Fibroblast of skin of right biceps (primary cell): ENCODE measurements at regions not wholly inside any gene's neighbourhood (a gene's known extent, or its start where the extent isn't known, plus 50 kb on each side); places are given as distances from the start of the nearest gene placed in this dataset.
A peak's percentile ranks its signal among the peaks of the same experiment; 100 is the strongest.

Experiments
- DNase-seq: peaks from one replicate; pipeline ENCODE4 v3.0.0-alpha.2; 2013

DNA sequence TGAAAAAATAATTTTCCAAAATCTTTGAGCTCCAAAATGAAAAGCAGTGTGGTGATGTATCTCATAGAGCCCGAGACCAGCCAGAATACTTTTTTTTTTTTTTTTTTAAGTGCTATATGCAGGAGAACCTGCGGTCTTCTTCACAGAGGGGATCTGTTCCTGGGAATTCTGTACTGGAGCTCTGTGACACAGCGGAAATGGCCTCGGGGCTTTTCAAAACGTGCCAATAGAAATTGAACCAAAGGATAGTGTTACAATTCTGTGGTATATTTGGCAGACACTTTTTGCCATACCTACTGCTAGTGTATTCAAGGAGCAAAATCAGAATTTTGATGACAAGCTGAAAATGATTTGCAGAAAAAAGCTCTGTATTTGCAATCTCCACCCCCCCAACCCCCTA lies 1429.3 kb upstream of the LRRTM3 start:
- no peak for DNase-seq

DNA sequence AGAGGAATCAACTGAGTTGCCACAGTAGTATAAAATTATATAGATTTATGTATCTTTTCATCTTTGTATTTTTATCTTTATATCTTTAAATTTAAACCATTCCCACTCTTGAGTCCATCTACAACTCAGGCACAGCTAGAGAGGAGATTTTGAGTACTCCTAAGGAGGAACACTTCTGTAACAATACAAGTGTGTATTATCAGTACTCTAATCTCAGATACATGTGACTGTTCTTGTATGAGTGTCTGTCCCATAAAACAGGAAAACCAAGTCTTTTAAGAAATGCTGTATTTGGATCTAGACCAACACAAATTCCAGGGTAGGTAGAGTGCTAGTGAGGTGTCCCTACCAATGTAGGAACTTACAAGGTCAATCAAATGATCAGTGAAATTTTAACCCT lies 1428.0 kb upstream of the LRRTM3 start:
- no peak for DNase-seq

DNA sequence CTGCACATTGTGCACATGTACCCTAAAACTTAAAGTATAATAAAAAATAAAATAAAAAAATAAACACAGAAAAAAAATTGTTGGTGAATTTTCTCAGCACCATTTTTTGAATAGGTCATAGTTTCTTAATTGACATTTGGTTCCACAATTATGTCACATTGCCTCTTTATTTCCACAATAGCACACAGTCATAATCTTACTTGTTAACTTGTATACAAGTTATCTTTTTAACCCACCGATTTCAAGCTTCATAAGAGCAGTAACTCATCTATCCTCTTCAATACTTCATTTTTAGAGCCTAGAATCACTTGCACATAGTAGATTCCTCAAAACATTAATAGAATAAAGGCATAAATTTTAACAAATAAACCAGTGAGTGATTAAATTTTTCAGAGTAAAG lies 1425.1 kb upstream of the LRRTM3 start:
- no peak for DNase-seq

DNA sequence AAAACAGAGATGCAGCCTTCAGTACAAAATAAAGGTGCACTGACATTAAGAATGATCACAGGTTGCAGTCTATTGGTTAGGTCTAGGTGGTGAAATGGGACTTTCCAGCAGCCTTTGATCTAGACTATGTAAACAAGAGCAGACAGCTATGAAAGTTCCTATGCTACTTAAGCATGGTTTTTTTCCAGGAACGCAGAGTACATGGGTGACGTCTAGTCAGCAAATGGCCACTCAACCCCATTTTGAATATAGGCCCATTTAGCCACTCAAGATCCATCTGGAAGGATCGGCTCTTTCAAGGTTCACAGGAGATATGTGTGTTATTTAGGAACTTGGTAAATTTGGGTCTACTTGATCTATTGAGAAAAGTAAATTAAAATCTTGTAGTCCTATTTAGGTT lies 1424.6 kb upstream of the LRRTM3 start:
- DNase-seq: no peak

- peak; percentile 8 for DNase-seq
These were observed 1407.5 kb upstream of the LRRTM3 start for GRCh38 chr10:65518379-65518778.

DNA sequence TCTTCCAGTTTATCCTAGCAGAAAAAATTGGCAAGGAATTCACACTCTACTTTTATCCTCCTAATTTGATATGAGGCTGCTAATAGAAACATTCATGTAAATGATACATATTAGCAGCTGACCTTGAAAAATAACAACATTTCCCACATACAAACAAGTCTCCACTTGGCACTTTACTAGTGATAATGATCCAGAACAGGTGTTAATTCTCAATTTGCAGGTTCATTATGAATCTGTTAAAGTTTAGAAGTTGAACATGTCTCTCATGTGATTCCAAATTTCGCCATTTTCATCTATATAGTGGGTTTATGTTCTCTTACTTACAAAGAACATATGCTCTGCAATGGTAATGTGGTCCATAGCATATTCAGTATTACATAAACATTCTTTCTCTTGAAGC lies 1396.8 kb upstream of the LRRTM3 start:
- DNase-seq: no peak

- DNase-seq: no peak
These were observed 1394.3 kb upstream of the LRRTM3 start for GRCh38 chr10:65531545-65531944.

- no peak for DNase-seq
These were observed 1391.1 kb upstream of the LRRTM3 start for GRCh38 chr10:65534771-65535170.

- DNase-seq: no peak
These were observed 1381.1 kb upstream of the LRRTM3 start for GRCh38 chr10:65544756-65545155.

GRCh38 chr10:65548001-65548400 lies 1377.8 kb upstream of the LRRTM3 start:
- DNase-seq: peak; percentile 5

DNA sequence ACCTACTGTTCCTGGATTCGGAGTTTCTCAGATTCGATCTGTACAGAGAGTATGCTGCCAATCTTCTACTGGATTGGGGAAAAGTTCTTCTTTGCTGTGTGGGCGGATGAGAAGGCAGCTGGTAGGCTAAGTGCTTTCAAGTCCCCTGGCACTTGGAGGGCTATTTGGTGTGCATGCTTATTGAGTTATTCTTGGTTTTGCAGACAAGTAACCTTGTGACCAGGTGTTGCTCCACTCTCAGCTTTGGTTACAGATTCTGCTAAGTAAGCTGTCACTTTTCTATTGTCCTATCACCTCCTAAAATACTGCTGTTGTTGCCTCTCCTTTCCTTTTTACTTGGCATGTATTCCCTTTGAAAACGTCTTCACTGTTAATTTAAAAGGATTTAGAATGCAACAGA lies 1375.1 kb upstream of the LRRTM3 start:
- DNase-seq: no peak

GRCh38 chr10:65555192-65555591 lies 1370.6 kb upstream of the LRRTM3 start:
- DNase-seq: no peak

DNA sequence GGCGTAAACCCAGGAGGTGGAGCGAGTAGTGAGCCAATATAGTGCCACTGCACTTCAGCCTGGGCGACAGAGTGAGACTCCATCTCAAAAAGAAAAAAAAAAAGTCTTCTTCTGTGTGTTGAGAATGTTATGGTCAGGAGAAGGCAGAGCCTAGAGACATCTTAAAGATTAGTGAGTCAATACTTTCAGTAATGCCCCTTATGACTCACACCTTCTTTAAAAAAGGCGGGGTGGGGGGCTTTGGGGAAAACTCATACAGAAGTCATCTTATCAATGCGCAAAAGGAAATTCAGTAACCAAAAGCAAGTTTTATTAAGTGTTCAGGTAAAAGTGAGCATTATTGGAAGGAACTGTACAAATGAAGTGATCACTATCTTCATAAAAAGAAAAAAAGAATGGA lies 1369.8 kb upstream of the LRRTM3 start:
- DNase-seq: no peak

GRCh38 chr10:65559369-65559768 lies 1366.5 kb upstream of the LRRTM3 start:
- no peak for DNase-seq

- no peak for DNase-seq
These were observed 1360.6 kb upstream of the LRRTM3 start for GRCh38 chr10:65565246-65565645.

DNA sequence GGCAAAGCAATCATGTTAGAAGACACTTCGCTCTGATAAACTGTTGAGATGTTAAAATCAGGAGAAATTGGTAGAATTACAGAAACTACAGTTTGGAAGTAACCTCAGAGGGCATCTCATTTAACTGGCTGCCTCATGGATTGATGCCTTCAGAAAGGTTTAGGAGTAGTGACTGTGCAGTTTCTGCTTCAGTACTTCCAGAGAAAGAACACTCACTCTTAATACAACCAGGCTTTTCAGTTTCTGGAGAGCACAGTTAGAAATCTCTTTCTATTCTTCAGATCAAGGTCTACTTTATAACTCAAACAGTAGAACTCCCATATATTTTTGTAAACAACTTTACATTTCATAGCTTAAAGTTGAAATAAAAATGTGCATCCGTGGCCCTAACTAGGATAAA lies 1358.9 kb upstream of the LRRTM3 start:
- DNase-seq: no peak

DNA sequence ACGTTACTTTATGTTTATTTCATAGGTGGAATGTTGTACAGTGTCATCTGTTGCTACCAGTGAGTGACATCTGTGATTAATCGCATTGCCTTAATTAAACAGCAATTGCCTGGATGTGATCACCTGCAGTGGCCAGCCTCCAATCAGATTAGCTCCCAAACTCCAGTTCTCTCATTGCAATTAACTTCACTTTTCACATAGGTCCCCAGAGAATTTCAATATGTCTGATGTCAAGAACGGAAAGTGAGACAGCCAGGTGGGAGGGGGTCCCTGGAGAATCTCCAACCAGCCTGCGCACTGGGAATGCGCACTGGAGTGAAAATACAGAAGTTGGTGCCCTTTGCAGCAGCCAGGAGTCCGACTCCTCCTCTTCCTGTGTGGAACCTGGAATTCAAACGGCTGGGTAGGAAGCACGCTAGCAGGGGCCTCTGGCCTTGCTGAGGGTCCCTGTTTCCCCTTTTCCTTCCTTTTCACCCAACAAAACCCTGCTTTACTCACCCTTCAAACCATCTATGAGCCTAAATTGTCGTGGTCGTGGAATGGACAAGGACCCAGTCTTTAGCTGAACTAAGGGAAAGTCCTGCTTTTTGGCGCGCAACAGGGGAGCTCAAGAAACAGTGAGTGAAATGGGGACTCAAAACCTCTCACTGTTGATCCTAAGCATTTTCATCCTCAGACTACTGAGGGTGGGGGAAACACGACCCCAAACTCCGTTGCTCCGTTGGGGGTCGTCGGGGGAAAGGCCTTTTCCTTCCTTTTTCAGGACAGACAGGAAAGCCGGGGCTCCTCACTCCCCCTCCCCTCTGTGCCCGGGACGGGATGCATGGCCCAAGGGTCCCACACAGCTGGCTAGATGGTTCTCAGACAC lies 1355.5 kb upstream of the LRRTM3 start:
- peak; percentile 68 for DNase-seq

DNA sequence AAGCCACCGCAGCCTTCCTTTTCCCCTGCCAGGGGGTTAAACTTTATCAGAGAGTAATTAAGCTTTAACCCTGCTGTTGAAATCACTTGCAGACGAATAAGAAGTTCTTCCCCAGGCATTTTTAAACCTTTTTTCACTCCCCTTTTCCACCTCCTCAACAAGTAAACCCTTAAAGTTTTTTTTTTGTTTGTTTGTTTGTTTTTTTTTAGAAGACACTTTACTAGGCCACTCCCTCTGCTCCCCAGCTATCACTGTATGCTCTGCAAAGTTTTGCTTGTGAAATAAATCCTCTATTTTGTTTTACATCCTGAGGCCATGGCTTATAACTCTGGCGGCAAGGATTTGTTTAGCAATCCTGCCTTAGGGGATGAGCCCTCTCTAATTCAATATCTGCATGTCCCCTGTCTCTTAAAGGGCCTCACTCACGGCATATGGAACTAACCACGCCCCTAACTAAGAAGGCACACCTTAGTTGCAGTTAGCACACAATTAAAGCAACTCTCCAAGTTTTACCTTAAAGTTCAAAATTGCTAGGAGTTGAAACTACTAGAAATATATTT lies 1354.7 kb upstream of the LRRTM3 start:
- peak; percentile 9 for DNase-seq

DNA sequence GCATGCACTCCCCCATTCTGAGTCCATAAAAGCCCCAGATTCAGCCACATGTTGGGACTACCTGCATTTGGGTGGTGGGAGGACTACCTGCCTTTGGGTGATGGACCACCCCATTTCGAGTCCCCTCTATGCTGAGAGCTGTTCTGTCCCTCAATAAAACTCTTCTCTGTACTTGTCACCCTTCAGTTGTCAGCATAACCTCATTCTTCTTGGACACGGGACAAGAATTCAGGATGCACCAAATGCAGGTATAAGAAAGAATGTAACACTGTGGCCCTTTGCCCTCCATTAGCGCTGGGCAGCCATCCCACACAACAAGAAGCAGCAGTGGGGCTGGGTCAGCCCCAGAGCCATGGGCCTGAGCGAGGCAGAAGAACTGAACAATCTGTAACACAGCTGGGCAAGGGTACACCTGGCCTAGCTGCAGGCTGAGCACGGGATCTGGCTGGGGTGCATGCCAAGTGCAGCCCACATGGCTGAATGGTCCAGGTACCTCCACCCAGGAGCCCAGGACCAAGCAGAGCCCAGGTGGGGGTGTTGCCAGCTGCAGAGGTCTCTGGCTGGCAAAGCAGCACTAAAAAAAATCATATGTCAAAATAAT lies 1344.3 kb upstream of the LRRTM3 start:
- DNase-seq: no peak

DNA sequence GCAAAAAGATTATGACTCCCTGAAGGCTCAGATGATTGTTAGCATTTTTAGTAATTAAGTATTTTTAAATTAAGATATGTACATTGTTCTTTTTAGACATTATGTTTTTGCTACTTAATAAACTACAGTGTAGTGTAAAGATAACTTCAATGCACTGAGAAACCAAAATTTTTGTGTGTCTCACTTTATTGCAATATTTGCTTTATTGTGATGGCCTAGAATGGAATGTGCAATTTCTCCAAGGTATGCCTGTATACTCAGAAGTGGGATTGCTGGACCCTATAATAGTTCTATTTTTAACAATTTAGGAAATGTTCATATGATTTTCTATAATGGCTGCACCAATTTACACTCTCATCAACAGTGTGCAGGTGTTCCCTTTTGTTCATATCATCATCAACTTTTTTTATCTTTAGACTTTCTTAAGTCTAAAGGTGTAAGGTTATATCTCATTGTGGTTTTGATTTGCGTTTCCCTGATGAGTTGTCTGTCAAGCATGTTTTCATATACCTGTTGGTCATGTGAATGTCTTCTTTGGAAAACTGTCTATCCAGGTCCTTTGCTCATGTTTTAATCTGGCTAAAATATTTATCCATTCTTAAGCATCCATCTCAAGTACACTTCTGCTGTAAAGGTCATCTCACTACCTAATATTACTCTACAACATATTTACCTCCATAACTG lies 1323.5 kb upstream of the LRRTM3 start:
- DNase-seq: no peak

DNA sequence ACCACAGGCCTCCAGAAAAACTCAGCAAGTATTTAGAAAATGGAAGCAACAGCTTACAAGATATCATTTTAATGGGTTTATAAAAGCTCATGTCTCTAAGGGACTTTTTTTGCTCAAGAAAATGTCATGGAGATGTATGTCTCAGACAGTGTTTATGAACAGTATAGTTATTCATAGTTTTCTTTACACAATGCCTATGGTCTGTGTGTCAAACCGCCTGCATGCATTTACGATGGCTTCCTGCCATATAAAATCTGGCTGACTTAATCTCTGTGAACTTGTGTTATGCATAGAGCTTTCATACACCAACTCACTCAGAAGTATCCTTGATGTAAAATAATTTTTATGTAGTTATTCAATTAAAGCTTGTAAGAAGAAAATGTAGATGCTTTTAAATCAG lies 1314.2 kb upstream of the LRRTM3 start:
- peak; percentile 78 for DNase-seq

DNA sequence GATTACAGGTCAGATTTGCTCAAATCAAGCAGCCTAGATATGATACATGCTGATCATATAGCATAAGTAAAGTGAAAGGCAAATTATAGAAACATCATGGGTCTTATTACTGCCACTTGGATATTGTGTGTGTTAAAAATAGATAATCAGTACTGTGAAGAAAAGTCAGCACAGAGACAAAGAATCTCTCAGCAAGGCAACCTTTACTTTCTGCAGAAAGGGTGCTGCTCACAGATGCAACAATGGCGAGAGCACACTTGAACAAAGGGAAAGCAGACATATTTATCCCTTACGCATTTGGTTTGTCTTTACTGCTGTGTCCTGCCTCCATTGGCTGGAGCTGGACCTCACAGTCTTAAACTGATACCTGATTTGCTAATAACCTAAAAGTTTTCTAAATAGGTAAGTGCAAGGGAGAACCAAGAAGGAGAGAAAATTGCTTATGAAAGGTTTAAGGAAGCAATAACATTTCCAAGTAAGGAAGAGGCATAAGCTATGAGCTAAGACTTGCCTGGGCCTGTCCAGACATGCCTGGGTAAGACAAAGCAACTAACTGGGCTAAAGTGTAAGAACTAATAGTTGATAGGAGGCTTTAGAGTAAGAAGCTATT lies 1310.8 kb upstream of the LRRTM3 start:
- DNase-seq: no peak

DNA sequence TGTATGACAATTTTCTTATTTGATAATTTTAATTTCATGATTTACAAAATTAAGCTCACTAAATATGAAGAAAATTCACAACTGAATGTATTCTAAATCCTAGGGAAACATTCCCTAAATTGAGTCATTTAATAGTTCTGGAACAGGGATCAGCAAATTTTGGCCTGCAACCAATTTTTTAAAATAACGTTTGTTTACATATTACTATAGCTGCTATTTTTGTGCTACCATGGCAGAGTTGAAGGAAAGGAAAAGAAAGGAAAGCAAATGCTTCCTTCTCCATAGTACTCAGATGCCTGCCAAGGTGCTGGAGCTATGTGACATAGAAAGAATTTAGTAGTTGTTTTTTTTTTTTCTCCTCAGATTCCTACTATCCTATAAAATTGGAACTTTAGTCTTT lies 1307.7 kb upstream of the LRRTM3 start:
- DNase-seq: peak; percentile 39
